CD1c-positive myeloid dendritic cell (primary cell): ENCODE measurements at regions not wholly inside any gene's neighbourhood (a gene's known extent, or its start where the extent isn't known, plus 50 kb on each side); places are given as distances from the start of the nearest gene placed in this dataset.

Experiments used
- DNase-seq: peaks from one replicate; pipeline ENCODE4 v3.0.0-alpha.2; 2016; ENCODE audit errors: extremely low spot score

DNA sequence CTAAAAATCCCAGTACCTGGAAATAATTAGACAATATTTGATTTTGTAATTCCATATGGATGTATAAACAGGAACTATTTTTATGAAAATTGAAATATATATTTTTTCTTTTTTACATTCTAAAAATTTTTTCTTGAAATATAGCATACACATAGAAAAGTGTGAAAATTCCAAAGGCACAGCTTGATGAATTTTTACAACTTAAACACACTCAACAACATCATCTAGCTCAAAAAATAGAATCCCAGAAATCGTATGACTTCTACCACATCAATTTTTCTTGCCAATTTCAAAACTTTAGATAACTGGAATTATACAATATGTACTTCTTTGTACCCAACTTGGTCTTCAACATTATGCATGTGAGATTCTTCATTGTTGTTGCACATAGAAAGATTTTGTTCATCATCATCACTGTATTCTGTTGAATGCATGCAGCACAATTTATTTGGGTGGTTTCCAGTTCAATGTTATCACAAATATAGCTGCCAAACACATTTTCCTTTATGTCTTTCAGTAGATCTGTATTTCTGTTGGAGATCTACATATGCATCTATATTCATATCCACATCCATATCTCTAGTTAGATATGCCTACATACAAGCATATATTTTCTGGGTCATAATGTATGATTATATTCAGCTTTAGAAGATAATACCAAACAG lies 340.7 kb upstream of the SLIT2 start:
- DNase-seq = no peak

DNA sequence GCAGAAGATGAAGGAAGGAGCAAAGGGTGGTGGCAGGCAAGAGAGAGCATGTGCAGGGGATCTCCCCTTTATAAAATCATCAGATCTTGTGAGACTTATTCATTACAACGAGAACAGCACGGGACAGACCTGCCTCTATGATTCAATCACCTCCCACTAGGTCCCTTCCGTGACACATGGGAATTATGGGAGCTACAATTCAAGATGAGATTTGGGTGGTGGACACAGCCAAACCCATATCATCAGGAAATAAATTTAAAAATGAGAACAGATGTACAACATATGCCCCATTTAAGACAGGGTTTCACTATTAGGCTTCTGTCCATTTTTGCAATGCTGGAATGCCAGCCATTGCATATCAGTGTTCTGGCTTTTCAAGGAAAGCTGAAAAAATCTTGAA lies 346.7 kb upstream of the SLIT2 start:
- no peak for DNase-seq

DNA sequence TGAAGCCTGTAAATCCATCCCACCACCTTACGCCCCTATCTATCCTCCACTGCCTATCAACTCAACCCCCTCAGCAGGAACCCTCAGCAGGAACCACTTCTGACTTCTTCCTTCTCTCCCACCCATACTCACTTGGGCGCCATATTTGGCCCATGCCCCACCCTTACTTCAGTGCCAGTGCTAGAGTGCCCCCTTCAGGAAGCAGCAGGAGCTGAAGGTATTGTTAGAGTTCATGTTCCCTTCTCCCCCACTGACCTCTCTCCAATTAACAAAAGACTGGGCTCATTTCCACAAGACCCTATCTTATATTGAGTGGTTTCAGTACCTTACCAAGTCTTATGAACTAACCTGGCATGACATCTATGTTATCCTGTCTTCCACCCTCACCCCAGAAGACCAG lies 363.1 kb upstream of the SLIT2 start:
- DNase-seq = no peak

DNA sequence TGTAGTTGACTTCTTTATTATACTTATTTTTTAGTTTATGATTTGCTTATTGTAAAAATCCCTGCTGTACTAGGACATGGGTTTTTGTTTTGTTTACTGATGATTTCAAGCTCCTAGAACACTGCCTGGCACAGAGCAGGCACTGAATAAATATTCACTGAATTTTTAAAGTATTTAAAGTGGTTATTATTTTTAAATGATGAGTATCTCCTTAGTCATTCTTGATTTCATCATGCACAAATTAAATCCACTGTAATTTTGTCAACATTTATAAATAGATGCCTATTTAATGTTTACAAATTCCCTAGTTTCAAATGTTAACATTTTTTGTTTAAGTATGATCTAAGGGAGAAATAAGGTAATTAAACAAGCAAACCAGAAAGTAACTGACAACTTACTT lies 367.9 kb upstream of the SLIT2 start:
- no peak for DNase-seq

DNA sequence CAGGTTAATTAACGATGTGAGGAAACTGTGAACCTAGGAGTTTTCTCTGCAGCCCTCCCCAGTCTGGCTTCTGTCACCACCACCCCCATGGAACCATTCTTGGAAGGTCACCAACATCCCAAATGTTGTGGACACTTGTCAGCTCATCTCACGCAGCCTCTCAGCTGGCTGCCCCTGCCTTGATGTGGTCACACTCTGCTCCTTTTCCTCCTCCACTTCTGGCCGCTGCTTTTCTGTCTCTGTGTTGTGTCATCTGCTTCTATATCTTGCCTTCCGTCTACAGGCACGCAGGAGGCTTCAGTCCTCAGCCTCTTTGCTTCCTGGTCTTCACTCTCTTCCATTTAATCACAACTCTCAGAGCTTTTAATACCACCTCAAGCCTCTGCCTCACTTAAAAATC lies 371.5 kb upstream of the SLIT2 start:
- DNase-seq = no peak

DNA sequence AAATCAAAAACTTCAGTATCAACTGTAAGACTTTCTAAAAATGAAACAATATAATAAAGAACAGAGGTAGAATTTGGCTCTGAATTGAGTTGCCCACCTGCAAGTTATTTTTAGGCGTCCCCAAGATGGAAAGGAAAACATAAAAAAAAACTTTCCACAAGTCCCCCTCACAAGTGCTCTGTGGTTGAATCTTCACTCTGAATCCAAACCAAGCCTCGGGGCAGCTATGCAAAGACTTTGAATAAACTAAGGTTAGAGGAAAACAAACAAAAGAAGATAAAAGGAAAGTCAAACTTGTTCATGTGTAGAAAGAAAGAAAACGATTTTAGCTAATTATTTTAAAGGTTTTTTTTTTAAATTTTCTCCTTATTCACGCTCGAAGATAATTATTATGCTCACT lies 372.4 kb upstream of the SLIT2 start:
- DNase-seq = no peak

DNA sequence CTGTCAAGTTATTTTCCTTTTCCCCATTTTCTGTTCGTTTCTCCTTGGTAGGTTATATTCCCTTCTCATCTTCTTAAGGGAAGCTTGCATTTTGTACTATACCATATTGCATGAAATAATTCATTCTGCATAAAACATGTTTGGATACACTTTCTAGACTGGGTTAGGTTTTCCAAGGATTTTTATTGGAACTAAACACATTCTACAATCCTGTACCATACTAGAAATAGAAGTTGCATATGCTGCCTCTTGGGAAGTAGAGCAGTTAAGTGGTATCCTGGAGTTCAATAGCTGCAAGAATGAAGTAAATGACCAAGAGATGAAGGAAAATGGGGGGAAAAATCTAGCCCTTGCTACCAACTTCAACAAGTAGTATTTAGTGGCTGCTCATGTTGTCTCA lies 393.7 kb upstream of the SLIT2 start:
- DNase-seq = no peak

DNA sequence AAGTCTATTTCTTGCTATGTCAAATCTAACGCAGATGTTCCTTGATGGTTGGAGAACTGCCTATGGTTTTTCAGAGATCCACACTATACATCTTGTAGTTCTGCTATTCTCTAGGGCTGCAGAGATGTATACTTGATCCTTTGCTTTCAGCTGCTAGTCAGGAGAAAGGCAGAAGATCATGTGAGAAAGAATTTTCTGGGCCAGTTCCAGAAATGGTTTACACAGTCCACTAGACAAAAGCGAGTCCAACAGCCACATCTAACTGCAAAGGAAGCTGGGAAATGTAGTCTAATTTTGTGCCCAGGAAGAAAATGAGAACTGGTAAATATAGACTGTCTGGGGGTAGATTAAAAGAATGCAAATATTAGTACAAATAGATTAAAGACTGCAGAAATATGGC lies 394.3 kb upstream of the SLIT2 start:
- DNase-seq = no peak

DNA sequence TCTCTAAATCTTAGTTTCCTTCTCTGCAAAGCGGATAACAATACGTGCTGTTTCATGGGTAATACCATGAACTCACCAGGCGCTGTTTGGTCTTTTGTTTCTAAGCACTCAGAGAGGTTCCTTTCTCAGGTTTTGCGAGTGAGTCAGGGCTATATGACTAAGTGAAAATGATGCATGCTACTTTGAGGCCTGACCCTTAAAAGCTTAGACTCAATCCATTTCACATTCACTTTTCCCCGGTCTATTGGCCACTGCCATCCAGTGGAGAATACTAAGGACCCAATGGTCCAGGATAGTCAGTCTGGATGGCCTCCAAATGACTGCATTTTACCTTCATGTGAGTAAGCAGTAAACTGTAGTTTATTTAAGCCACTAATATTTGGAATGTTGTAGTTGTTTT lies 400.8 kb upstream of the SLIT2 start:
- DNase-seq = no peak

DNA sequence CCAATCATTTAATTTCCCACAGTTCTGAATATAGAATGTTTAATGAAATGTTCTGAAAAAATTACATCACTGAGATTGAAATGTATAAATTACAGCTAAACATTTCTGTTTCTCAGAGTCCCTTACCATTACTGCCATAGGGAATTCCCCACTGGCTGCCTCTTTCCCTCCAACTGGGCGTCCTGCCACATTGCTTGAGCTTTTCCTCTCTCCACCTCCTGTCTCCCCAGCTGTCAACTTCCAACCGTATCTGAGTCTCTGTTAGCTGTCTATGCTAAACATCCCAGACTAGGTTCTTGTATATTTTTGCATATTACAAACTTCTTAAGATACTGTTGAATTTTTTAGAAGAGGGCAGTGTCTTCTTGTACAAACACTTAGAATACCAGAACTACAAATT lies 407.3 kb upstream of the SLIT2 start:
- DNase-seq = no peak

DNA sequence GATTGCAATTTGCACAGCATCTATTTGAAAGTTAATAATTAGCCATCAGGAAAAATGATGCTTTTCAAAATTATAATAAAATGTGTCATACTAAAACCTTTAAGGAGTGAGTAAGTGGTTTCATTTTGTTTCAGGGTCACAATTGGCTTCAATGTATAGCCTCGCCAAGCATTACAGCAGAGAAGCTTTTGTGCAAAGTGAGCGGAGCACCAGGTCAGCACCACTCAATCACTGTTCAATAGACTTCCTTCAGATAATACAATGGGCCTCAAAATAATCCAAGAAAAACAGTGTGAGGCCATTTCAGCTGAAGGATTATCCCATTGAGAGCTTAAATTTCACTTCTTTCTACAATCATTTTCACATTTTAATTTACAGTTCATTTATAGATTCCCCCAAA lies 409.2 kb upstream of the SLIT2 start:
- no peak for DNase-seq

DNA sequence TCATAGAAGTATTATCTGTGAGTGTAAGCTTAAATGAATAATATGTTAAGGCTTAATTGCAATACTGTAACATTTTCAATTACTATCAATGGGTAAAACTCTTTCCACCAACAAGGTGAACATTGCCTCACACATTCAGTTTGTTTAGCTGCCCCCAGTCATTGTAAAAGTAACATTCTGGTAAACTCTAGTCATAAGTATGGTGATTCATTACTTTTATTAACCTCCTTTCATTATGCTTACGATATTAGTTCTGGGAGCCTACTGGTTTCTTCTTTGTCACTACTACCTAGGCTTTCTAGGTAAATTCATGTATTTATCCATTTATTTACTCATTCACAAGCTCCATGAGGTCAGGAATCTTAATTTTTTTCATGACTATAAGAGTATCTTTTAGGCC lies 412.8 kb upstream of the SLIT2 start:
- no peak for DNase-seq

DNA sequence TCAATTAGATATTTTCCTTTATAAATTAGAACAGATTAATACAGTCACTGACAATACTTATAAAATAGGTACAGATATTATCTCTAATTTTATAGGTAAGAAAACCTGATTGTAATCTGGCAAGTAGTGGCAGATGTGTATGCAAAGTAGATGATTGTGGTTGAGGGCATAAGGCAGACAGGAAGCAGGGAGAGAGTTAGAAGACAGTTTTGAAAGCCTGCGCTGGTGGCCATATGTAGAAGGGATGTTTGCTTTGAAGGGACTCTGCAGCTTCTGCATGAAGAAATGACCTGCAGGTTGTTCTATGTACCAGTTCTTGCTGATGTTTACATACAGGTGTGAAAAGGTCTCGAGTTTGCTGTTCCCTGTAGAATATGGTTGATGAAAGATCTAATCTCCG lies 416.3 kb upstream of the SLIT2 start:
- no peak for DNase-seq

DNA sequence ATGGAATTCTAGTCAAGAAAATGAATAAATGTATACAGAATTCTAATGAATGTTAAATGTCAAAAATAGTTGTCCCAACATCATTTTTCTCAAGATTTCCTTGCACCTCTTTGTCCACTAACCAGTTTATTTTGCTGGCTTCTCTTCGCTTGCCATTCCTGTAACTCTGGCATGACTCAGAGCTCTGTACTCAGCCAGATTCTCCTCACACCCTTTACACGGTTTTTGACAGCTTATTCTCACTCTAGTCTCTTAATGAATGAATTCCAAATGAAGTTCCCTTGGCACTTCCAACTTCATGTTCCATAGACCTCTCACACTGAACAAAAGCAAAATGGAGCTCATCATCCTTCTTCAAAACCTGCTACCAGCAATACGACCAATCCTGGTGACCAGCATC lies 419.3 kb upstream of the SLIT2 start:
- no peak for DNase-seq

DNA sequence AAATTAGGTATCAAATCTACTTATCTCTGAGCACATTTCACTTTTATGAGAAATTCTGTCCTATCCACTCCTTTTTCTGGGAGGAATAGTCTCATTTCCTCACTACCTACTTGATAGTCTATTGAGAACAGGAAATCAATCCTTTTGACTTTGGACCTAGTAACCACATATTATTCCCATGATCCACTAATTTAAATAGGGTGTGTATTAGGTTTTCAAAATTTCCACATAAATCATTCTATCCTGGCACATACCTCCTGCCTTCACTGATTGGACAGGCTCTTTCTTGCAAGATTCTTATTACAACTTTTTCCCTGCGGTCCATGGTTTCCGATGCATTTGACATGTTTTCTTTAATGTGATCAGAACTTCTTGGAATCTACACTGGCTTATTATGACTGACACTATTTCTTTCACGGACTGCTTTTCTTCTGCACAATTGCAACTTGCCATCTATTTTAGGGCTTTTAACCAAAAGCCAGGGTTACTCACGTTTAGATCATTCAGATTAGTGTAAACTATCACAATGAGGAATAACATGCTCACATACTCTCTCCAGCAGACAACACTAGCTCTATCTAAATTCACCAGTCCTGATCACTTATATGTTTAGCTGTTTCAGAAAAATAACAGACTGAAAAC lies 419.9 kb upstream of the SLIT2 start:
- DNase-seq = no peak

DNA sequence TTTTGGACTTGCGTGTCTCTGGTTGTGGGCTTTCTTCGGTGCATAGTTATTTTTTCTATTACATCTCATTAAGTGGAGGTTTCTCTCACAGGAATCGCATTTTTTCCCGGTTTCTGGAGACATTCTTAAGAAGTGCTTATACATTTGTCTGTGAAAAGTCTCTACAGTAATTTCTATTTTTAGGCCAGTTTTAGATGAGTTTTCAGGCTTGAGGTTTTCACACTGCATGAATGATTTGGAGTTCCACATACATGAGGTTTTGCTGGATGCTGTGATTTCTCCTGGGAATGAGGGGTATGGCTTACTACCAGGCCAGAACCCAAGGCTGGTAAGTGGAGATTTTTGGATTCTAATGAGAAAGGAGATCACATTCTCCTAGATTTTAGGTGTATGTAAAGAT lies 422.6 kb upstream of the SLIT2 start:
- no peak for DNase-seq

DNA sequence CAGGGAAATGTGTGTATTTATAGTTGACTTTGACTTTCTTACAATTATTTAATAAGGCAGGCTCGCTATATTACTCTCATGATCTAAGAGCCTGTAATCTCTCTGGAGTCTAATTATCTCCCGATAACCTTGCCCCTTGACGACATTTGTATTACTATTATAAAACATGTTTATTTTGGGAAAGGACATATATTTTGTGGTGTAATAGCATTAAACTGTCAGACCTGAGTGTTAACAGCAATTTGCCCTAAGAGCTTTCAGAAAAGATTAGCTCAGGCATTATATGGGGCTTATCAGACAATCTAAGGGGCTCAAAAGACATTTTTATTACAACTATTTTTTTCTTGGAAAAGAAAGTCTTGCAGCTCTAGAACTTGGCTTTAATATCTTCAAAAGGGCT lies 427.9 kb upstream of the SLIT2 start:
- no peak for DNase-seq

DNA sequence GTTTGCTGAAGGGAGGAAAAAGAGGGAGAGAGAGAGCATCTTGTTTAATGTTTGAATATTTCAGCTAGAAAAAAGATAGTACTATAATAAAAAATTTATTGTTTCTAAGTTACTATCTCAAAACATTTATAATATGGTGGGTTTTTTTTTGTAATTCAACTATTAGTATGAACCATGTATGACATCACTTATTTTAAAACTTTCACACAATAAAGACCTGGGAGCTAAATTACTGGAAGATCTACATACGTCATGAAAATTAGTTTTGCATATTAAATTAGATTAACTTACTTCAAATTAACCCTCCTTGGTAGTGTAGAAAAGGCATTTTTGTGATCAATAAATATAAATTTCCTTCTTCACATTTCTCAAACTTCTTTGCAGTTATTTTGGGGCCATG lies 432.0 kb upstream of the SLIT2 start:
- no peak for DNase-seq

DNA sequence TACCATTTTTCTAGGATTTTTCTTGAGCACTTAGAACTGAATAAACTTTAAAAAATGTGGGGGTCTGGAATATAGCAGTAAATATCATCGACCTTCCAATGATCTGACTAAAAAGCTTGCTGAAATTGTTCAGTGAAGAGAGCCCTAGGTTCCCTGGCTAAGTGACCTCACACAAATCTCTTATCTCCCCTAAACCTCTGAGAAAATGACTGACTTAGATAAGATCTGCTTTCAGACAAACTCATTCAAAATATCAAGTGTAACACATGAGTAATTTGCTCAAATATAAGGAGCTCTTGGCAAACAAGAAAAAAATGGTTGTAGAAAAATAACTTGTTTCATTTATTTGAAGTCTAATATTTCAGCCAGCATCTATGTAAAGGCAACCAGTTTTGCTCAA lies 441.7 kb upstream of the SLIT2 start:
- no peak for DNase-seq

DNA sequence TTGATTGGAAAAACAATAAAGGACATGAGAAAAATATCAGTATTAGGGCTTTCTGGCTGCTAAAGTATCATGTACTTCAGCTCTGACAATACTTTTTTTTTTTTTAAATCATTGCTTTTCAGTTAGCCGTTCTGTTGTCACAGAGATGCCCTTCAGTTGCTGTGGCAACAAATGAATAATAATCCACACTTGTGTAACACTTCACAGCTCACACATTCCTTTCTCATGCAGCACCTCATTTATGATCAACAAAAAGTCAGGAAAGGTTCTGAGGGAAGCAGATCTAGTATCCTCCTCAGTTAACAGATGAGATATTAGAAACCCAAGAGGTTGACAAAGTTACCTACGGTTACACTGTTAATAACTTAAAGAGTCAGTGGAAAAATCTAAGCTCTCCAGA lies 444.2 kb upstream of the SLIT2 start:
- no peak for DNase-seq

DNA sequence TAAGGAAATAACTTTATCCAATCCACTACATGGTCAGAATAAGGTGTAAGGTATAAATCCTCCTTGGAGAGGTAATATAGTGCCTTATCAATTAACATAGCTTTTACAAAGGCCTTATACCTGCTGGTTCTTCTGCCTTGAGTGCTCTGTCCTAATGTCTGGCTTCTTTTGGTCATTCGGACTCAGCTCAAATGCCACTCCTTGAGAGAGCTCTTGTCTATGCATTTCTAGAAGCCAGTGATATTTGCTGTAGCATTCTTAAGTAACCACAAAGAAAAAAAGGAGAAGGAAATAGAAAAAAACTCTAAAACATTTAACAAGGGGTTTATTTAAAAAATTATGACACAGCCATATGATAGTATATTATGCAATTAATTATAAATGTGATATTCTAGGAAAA lies 444.8 kb upstream of the SLIT2 start:
- no peak for DNase-seq

DNA sequence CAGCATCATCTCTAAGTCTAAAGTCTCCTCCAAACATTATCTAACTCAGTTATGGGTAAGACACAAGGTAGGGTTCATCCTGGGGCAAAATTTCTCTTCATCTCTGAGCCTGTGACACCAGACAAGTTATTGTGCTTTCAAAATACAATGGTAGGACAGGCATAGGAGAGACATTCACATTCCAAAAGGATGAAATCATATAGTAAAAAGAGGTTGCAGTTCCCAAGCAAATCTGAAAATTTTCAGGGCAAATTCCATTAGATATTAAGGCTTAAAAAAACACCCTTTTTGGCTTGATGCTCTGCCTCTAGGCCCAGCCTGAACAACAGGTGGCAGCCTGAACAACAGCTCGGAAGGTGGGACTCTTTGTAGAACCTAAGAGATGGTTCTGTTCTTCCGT lies 448.3 kb upstream of the SLIT2 start:
- DNase-seq = no peak

DNA sequence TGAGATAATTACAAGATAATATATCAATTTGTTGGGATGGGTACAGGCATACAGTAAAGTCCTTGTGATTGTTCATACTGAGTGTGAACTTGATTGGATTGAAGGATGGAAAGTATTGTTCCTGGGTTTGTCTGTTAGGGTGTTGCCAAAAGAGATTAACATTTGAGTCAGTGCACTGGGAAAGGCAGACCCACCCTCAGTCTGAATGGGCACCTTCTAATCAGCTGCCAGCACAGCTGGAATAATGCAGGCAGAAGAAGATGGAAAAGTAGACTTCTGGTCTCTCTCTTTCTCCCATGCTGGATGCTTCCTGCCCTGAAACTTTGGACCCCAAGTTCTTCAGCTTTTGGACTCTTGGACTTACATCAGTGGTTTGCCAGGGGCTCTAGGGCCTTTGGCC lies 457.9 kb upstream of the SLIT2 start:
- DNase-seq = no peak

DNA sequence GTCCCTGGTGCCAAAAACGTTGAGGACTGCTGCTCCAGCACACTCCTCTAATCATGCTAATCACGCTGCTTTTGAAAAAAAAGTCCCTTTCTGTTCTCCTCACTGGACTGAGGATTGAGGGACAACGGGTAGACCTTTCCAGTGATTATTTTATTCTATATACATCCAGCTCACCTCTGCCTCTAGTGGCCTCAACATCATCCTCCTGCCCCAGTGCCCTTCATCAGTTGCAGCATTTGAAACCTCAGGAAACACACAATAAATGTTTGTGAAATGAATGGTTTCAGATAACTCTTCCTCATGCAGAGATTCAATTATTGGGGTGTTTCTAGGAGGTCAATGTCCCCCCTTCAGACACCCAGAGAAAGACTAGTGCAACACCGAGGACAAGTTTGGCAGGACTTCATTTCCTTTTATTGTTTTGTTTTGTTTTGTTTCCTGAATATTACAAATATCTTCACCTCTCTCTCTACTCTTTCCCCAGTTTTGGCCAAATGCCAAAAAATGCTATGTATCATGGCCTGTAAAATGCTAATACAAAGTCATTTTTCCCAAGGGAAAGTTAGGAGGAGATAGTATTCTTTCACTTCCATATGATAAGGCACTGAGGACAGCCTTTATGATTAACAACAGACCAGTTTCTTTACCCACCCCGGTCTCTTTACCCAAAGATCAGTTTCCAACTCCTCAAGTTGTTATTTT lies 460.1 kb upstream of the SLIT2 start:
- no peak for DNase-seq
